ENCODE measurements at regions not wholly inside any gene's neighbourhood (a gene's known extent, or its start where the extent isn't known, plus 50 kb on each side); places are given as distances from the start of the nearest gene placed in this dataset.

DNA sequence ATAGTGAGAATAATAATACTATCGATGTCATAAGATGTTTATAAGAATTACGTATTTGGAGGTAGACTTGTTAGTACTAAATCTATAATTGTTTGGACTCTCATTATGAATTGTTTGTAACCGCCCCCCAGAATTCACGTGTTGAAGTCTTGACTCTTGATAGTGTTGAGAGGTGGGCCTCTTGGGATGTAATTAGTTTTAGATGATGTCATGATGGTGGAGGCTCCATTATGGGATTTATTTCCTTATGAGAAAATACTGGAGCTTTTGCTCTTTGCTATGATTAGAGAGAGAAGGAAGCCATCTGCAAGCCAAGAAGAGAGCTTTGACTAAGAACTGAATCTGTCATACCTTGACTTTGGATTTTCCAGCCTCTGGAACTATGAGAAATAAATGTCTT, 142.2 kb downstream of the PRDM9 start:
- Mint-ChIP-seq H3K4me3 (no peak overlapping the region), H3K36me3 (no peaks in the 10 kb centered on the region), H3K27ac (no peak overlapping the region), H3K4me1 (no peaks in the 10 kb centered on the region), H3K9me3 (peaks cover 18% of the 10 kb centered on the region), H3K27me3 (no peaks in the 10 kb centered on the region)
- CTCF ChIA-PET, result no interaction called here
- DNase-seq, result no peak

DNA sequence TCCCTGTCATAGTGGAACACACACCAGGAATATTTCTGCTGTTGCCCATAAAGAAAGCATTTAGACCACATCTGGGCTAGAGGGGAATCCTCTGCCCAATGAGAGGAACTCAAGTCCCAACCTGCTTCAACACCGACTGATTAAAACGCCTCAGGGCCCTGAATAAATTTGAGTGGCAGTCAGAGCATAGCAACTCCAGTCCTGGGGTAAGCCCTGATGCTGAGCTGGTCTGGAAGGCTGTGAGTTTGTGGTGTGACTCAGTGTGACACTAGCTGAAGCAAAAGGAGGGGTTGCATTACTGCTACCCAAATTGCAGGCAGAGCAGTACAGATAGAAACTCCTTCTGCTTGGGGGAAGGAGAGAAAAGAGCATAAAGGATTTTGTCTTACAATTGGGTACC, 148.3 kb downstream of the PRDM9 start:
- Mint-ChIP-seq H3K4me1 (no peaks in the 10 kb centered on the region), H3K9me3 (peaks cover 3% of the 10 kb centered on the region), H3K4me3 (no peak overlapping the region), H3K27ac (no peak overlapping the region), H3K36me3 (no peaks in the 10 kb centered on the region), H3K27me3 (no peaks in the 10 kb centered on the region)
- no peak for DNase-seq
- CTCF ChIA-PET, result no interaction called here

DNA sequence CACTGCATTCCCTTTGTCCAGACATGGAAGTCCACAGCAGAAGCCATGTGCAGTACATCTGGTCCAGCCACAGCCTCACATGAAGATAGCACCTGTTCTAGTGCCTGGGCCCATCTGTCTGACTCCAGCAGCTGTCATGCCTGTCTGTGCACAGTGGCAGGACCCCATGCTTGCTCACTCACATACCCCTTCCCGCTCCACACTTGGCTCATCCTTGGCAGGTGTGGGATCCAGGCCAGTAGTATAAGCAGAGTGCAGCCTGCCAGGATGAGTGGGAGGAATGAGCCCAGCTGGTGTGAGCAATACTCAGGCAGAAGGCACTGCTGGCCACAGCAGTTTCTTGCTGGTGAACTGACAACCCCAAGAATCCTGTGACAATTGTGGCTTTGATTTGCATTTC, 168.0 kb downstream of the PRDM9 start:
- Mint-ChIP-seq H3K27me3 (no peaks in the 10 kb centered on the region), H3K27ac (no peak overlapping the region)
- CTCF ChIA-PET, result no interaction called here

DNA sequence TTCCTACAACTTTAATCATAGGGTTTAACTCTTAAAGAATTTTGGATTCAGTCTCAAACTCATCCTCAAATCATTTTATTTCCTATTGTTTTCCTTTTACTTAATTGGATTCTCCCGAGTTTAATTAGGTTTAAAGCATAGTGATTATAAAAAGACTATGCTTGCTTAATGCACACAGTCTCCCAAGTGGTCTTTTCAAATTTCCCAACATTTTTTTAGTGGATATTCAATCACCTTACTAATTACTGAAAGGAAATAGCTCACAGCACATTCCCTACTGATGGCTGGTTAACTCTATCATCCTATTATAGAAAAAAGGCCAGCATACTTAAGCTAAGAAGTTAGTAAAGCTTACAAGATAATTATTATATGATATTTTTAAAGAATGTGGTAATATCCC, 170.6 kb downstream of the PRDM9 start:
- no peak overlapping the region for H3K4me3 Mint-ChIP-seq
- no peaks in the 10 kb centered on the region for H3K27me3 Mint-ChIP-seq
- peaks cover 18% of the 10 kb centered on the region for H3K9me3 Mint-ChIP-seq
- DNase-seq, result no peak
- no peak overlapping the region for H3K27ac Mint-ChIP-seq
- no peaks in the 10 kb centered on the region for H3K4me1 Mint-ChIP-seq
- CTCF ChIA-PET, result interaction anchor here (0.8 kb wide), 1 partner anchor 39 kb away, joined by 3 read pairs; no protein-coding TSS in a partner anchor
- H3K36me3 Mint-ChIP-seq, result no peaks in the 10 kb centered on the region

More for the DNA sequence above, 168.0 kb downstream of the PRDM9 start:
- no peaks in the 10 kb centered on the region for H3K4me1 Mint-ChIP-seq
- H3K36me3 Mint-ChIP-seq, result no peaks in the 10 kb centered on the region
- DNase-seq, result no peak
- H3K9me3 Mint-ChIP-seq, result peaks cover 17% of the 10 kb centered on the region
- no peak overlapping the region for H3K4me3 Mint-ChIP-seq

DNA sequence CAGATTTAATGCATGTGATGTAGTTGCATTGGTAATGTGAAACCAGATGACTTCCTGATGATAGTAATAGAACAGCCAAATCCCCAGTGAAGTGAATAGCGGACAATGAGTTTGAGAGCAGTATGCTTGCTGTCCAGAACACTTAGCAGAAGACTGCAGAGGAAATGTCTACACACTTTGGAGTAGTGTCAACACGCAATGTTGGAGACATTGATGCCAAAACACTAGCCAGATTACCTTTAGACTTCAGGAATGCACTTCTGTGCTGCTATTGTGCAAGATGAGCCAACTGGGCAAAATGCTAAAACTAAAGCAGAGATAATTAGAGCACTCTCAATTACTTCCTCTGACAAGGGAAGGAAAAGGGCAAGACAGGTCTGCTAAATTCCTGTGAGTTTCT, 176.7 kb downstream of the PRDM9 start:
- CTCF ChIA-PET, result no interaction called here
- no peak for DNase-seq
- no peak overlapping the region for H3K27ac Mint-ChIP-seq
- H3K4me1 Mint-ChIP-seq, result no peaks in the 10 kb centered on the region
- H3K36me3 Mint-ChIP-seq, result no peaks in the 10 kb centered on the region
- peaks cover 24% of the 10 kb centered on the region for H3K9me3 Mint-ChIP-seq
- H3K27me3 Mint-ChIP-seq, result no peaks in the 10 kb centered on the region
- H3K4me3 Mint-ChIP-seq, result no peak overlapping the region

DNA sequence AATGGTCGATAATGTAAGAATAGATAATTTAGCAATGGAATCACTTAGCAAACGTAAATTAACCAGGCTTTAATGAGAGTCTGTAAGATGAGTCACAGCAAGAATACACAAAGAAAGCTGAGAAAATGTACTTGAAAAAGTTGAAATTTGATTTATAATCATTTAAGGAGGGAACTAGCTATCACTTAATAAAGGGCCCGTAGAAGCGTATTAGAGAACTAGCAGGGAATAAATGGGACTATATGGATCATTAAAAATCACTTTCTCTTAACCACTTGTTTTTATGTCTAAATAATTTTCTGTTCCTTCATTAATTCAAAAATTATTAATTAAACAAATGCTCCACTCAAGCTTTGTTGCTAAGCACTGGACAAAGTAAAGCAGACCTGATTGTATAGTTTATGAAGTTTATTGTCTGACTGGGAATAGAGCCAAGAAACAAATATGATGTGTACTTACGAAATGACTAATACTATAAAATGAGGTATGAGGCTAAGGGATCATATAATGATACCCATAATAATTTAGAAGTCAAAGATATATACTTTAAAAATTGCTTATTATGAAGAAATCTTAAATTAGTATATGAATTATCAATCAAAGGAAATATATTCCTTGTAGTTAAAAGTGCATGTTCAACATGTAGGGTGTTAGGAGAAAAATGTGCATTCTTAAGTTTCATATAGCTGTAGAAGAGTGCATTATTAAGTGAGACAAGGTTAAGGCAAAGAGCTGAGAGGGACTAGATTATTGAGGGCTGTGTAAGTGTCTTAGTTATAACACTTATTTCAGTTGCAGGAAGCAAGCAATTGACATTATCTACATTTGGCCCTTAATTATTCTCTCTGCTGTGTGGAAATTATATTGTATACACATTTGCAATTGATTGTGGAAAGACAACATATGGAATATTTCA, 196.8 kb downstream of the PRDM9 start:
- Mint-ChIP-seq H3K4me1 (no peaks in the 10 kb centered on the region), H3K36me3 (no peaks in the 10 kb centered on the region), H3K4me3 (no peak overlapping the region), H3K27ac (no peak overlapping the region), H3K27me3 (no peaks in the 10 kb centered on the region), H3K9me3 (peaks cover 9% of the 10 kb centered on the region)
- CTCF ChIA-PET, result no interaction called here
- DNase-seq, result no peak

DNA sequence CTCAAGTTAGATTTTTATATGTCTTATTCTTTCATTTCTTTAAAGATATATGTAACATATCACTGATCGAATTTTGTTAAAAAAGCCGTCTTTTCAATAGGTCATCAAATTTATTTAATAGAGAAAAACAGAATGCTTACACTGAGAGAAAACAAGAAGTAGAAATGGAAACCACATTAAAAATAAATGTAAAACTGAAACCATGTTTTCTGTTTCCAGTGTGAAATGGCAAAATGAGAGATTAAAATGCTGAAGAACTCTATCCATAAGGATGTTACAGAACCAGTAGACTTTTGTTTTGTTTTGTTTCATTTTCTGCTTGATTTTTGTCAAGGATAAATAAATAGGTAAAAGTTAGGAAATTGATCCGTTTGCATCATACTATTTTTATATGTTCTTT, 210.1 kb downstream of the PRDM9 start:
- Mint-ChIP-seq H3K27me3 (no peaks in the 10 kb centered on the region), H3K9me3 (peaks cover 12% of the 10 kb centered on the region), H3K4me1 (no peaks in the 10 kb centered on the region), H3K4me3 (no peak overlapping the region), H3K27ac (no peak overlapping the region), H3K36me3 (no peaks in the 10 kb centered on the region)
- CTCF ChIA-PET, result interaction anchor here (0.6 kb wide), 1 partner anchor 945 kb away, joined by 3 read pairs; no protein-coding TSS in a partner anchor
- DNase-seq, result no peak

DNA sequence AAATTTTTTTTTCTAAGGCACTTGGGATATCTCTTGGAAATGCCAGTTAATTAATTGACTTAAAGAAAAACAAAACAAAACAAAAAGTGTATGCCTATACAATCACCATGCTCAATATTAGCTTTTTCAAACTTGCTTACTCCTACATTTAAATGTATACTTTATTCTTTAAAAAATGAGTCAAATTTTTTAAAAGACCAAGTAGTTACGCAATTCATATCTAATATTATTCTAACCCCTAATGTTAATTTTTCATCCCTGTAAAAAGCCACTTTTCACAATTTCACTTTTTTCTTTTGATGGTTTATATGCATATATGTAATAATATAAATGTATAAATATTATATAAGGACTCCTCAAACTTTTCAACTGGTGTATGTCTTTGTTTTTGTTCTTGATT, 211.2 kb downstream of the PRDM9 start:
- no peak for DNase-seq
- Mint-ChIP-seq H3K4me1 (no peaks in the 10 kb centered on the region), H3K36me3 (no peaks in the 10 kb centered on the region), H3K27me3 (no peaks in the 10 kb centered on the region), H3K27ac (no peak overlapping the region), H3K4me3 (no peak overlapping the region), H3K9me3 (peaks cover 6% of the 10 kb centered on the region)
- CTCF ChIA-PET, result no interaction called here

DNA sequence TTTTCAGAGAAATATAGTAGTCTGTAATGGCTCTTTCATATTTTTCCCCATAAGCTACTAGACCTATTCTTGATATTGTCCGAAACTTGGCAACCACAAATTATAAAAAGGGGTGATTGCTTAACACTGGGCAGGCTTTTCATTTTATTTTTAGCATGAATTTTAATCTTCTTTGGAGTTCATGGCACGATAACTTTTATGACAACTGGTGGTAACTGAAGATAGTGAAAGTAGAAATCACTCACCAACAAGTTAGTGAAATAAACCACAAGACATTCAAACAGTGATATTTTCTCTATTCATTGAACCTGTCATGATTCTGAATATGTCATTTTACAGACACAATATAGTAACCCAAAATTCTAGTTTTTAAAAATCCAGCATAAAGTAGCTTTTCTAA, 213.9 kb downstream of the PRDM9 start:
- no peaks in the 10 kb centered on the region for H3K27me3 Mint-ChIP-seq
- H3K27ac Mint-ChIP-seq, result no peak overlapping the region
- no peaks in the 10 kb centered on the region for H3K4me1 Mint-ChIP-seq
- DNase-seq, result no peak
- no peak overlapping the region for H3K4me3 Mint-ChIP-seq
- CTCF ChIA-PET, result no interaction called here
- H3K9me3 Mint-ChIP-seq, result peaks cover 3% of the 10 kb centered on the region
- no peaks in the 10 kb centered on the region for H3K36me3 Mint-ChIP-seq

DNA sequence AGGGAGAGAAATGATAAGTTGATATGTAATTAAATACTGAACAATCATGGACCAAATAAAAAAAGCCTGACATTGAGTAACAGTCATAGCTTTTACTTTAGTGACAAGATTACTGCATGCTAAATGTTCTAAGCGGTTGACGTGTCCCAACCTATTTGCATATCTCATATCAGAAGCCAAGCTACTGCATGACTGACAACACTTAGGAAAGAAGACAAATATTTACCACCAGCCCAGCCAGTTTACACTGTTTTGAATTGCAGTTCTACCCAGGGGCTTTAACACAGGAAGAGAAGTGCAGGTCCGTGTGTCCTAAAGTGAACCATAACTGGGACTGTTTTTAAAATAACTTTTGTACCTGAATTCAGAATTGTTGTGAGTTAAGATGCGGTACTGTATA, 219.9 kb downstream of the PRDM9 start:
- CTCF ChIA-PET, result no interaction called here
- Mint-ChIP-seq H3K9me3 (peaks cover 6% of the 10 kb centered on the region), H3K4me1 (no peaks in the 10 kb centered on the region), H3K27me3 (no peaks in the 10 kb centered on the region), H3K36me3 (no peaks in the 10 kb centered on the region), H3K4me3 (no peak overlapping the region), H3K27ac (no peak overlapping the region)
- DNase-seq, result no peak

DNA sequence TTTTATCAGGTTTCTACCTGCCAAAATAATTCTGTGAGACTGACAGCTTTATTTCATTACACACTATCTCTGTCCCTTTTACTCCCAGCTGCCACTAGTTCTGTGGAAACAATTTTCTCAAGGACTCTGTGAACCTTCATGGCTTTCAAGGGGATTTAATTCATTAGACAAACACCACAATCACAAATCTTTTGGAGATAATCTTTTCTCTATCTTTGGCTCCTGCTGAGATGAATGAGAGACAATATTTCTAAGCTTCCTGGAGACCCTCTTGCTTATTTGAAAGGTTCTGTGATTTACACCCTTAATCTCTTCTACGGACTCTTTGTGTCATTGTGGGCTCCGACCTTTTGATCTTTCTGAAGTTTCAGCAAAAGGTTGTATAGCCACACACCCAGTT, 222.6 kb downstream of the PRDM9 start:
- Mint-ChIP-seq H3K4me1 (no peaks in the 10 kb centered on the region), H3K36me3 (no peaks in the 10 kb centered on the region), H3K27ac (no peak overlapping the region), H3K4me3 (no peak overlapping the region), H3K27me3 (no peaks in the 10 kb centered on the region), H3K9me3 (peaks cover 17% of the 10 kb centered on the region)
- CTCF ChIA-PET, result no interaction called here
- DNase-seq, result no peak

DNA sequence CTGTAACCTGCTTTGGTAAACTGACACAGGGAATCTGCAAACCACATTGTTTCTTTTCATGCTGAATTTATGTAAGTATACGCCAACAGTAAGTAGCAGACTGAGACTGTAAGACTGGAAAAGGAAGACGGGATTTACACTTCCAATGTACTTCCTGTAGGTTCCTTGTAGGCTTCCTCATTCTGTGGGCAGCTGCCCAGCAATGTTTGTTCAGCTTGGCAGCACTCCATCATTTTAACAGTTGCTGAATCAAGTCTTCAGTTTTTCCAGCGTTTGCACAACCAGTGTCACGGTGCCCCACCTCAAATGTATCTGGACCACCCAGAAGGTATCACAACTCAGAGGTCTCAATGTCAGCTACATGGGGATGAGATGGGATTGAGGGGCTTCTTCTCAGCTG, 232.6 kb downstream of the PRDM9 start:
- Mint-ChIP-seq H3K27ac (no peak overlapping the region), H3K9me3 (peaks cover 12% of the 10 kb centered on the region), H3K36me3 (no peaks in the 10 kb centered on the region), H3K4me1 (no peaks in the 10 kb centered on the region), H3K27me3 (no peaks in the 10 kb centered on the region), H3K4me3 (no peak overlapping the region)
- CTCF ChIA-PET, result no interaction called here
- DNase-seq, result no peak

DNA sequence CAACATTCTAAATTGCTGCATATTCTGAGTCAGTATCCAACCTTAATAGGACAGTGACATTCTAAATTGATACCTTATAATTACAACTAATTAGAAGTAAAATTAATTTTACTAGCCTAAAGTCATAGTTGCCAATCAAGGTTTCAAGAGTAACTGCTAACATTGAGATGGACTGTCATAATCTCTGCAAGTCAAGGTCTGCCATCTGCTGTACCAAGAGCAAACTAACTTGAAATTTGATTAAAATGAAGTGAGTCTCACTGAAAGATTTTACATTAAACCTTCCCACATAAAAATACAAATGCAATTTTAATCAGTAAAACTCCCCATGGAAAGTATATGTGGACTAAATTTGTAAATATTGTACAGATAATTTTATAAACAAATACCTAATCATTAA, 235.3 kb downstream of the PRDM9 start:
- Mint-ChIP-seq H3K4me3 (no peak overlapping the region), H3K27me3 (no peaks in the 10 kb centered on the region), H3K36me3 (no peaks in the 10 kb centered on the region), H3K9me3 (peaks cover 8% of the 10 kb centered on the region), H3K4me1 (no peaks in the 10 kb centered on the region), H3K27ac (no peak overlapping the region)
- no peak for DNase-seq
- CTCF ChIA-PET, result no interaction called here

DNA sequence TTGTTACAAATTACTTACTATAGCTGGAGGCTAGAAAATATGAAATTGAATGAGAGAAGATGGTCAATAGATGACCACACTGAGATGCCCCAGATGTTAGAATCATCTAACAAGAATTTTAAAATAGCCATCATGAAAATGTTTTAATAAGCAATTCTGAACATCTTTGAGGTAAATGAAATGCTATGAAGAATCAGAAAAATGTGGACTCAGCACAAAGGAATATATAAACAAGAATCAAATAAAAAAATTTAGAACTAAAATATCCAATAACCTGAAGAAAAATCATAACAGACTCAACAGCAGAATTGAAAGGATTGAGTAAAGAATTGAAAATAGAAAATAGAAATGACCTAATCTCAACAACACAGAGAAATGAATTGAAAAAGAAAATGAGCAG, 248.5 kb downstream of the PRDM9 start:
- H3K4me1 Mint-ChIP-seq, result no peaks in the 10 kb centered on the region
- H3K36me3 Mint-ChIP-seq, result no peaks in the 10 kb centered on the region
- H3K9me3 Mint-ChIP-seq, result peaks cover 12% of the 10 kb centered on the region
- no peak for DNase-seq
- CTCF ChIA-PET, result no interaction called here
- no peak overlapping the region for H3K27ac Mint-ChIP-seq
- H3K4me3 Mint-ChIP-seq, result no peak overlapping the region
- no peaks in the 10 kb centered on the region for H3K27me3 Mint-ChIP-seq

DNA sequence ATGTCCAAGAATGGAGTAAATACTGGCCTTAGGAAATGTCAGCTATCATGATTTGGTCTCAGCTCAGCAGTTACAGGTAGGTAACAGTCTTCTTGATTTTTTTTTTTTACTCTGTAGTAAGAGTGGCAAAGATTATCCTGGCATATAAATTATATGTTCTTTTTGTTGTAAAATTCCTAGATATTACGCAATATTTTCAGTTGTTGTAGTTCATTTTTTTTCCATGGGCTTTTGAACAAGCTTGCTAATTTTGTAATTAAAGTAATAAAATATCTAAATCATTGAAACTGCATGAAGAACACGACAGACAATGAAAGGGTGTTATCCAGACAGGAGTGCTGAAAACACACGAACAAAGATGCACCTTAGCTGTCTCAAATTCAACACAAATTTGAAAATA, 249.4 kb downstream of the PRDM9 start:
- CTCF ChIA-PET, result no interaction called here
- no peaks in the 10 kb centered on the region for H3K36me3 Mint-ChIP-seq
- peaks cover 10% of the 10 kb centered on the region for H3K9me3 Mint-ChIP-seq
- H3K27ac Mint-ChIP-seq, result no peak overlapping the region
- H3K4me3 Mint-ChIP-seq, result no peak overlapping the region
- H3K27me3 Mint-ChIP-seq, result no peaks in the 10 kb centered on the region
- no peak for DNase-seq
- H3K4me1 Mint-ChIP-seq, result no peaks in the 10 kb centered on the region

All from activated naive CD4-positive, alpha-beta T cell treated with anti-CD3 and anti-CD28 coated beads, Interleukin-2, amount 10 ng/mL, durations not matched to agents 7 days and 5 days (primary cell).